DMS114 treated with DMSO at 0.1 percent for 48 hours (cell line): ENCODE measurements at regions not wholly inside any gene's neighbourhood (a gene's known extent, or its start where the extent isn't known, plus 50 kb on each side); places are given as distances from the start of the nearest gene placed in this dataset.
"Not testable (repeated sequence)": the region's sequence is repeated elsewhere in the genome, so short reads cannot be mapped to it uniquely, and the experiment has no call there.

Experiments
- DNase-seq: peaks from one replicate; lab custom pipeline; 2025; ENCODE audit not compliant: unreplicated experiment; lab: John Stamatoyannopoulos, UW

DNA sequence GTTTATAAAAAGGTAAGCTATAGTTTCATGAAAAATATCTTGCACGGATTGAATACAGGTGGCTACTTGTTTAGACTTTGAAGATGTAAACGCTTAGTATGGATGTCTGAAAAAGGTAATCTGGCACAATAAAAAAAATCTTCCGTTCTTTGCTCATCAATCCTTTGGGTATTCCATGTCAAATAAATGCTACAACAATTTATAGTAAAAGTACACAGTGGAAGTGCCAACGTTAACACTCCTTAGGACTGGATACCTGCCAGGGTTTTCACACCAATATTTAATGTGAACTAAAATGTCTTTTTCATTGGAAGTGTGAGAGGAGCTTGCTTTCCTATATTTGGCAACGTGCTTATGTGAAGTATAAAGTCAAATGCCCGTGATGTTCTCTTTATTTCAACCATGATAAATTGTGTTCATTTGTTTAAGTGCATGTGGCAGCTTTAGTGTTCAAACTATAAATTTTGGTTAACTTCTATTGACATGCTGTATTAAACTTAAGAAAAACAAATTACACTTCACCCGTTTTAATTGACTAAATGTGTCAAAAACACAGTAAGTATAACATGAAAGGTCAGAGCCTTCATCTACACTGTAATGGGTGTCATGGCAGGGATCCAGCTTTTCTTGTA is 121.7 kb upstream of the HAND2 start:
- DNase-seq, result no peak

DNA sequence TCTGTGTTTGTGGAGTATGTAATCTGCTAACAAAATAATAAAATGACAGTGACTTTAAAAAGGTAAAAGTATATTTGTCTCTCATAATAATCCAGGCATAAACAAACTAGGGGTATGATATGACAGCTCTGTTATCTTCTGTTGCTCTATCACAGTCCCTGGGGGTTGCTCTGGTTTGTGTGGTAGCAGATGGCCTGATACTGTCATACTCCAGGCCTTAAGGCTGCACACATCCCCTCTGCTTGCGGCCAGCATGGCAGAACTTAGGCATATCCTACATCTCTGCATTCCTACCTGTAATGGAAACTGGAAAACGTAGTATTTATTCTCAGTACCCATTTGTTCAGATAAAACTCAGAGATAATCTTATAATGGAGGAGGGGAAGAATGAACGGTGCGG is 117.9 kb upstream of the HAND2 start:
- no peak for DNase-seq

DNA sequence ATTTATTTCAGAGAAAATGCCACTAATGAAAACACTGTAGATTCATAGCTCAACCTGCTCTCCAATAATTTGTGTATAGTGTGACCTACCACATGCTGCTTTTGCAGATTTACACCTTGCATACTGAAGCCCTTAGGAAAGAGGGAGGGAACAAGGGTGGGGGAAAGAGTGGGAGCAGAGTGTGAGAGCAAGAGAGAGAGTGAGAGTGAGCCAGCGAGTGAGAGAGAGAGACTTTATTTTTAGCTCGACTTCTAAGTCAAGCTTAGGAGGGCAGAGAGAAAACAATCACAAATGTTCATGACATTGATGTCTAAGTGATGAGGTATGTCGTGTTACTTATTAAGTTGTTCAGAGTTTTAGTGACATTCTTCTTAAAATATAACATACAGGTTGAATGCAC is 112.5 kb upstream of the HAND2 start:
- DNase-seq, result no peak

DNA sequence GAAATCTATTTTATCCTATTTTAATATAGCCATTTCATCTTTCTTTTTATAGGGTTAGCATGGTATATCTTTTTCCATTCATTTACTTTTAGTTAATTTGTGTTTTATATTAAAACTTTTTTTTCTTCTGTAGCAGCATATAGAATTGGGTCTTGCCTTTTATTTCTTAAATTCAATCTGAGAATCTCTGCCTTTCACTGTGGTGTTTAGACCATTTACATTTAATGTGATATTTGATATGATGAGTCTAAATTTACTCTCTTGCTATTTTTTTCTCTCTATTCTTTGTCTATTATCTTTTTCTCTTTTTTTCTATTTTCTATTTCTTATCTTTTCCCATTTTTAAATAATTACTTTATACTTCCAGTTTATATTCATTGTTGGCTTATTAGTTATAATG is 105.4 kb upstream of the HAND2 start:
- DNase-seq, result no peak

DNA sequence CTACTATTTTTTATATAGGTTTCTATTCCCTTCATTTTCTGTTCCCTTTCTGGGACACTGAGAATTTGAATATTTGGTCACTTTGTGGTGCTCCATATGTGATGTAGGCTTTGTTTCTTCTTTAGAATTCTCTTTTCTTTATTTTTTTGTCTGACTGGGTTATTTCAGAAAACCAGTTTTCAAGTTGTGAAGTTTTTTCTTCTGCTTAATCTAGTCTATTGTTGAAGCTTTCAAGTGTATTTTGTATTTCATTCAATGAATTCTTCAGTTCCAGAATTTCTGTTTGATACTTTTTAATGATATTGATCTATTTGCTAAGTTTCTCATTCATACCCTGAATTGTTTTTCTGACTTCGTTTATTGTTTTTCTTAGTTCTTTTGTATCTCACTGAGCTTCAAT is 96.2 kb upstream of the HAND2 start:
- no peak for DNase-seq

DNA sequence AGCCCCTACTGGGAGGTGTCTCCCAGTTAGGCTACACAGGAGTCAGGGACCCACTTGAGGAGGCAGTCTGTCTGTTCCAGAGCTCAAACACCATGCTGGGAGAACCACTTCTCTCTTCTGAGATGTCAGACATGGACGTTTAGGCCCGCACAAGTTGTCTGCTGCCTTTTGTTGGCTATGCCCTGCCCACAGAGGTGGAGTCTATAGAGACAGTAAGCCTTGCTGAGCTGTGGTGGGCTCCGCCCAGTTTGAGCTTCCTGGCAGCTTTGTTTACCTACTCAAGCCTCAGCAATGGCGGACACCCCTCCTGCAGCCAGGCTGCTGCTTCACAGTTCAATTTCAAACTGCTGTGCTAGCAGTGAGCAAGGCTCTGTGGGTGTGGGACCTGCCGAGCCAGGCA is 88.6 kb upstream of the HAND2 start:
- not testable (repeated sequence) for DNase-seq

DNA sequence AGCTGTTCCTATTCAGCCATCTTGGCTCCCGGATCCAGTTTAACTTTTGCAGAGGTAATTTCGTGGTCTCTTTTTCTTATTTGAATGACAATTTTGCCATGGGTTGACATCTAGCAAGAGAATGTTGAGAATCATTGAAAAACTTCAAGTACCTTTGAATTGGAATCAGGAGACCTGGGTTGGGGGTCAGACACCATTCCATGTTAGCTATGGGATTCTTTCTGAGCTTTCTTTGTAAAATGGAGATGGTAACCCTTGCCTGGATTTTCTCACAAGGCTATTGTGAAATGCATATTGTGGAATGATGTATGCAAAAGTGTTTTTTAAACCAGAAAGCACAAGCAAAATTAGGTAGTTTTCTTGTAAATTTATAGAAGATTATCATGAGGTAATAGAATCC is 79.1 kb upstream of the HAND2 start:
- no peak for DNase-seq

DNA sequence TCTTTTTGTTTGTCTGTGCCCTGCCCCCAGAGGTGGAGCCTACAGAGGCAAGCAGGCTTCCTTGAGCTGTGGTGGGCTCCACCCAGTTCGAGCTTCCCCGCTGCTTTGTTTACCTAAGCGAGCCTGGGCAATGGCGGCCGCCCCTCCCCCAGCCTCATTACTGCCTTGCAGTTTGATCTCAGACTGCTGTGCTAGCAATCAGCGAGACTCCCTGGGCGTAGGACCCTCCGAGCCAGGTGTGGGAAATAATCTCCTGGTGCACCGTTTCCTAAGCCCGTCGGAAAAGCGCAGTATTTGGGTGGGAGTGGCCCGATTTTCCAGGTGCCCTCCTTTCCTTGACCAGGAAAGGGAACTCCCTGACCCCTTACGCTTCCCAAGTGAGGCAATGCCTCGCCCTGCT is 78.6 kb upstream of the HAND2 start:
- not testable (repeated sequence) for DNase-seq

DNA sequence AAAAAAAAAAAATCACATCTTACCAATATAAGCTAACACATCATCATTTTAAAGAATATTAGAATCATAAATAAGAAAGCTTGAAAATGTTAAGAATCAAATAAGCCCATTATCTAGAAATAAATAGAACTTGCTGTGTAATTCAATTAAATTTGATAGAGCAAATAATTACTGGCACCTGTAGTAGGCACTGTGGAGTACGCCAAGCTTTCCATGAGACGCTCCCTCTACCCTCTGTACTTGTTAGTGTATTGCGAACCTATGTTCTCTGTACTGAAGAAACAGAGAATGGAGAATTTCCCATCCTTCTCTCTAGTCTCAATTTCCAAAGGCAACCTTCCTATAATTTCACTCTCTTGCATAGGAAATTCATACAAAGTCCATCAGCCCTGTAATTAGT is 61.7 kb upstream of the HAND2 start:
- no peak for DNase-seq

DNA sequence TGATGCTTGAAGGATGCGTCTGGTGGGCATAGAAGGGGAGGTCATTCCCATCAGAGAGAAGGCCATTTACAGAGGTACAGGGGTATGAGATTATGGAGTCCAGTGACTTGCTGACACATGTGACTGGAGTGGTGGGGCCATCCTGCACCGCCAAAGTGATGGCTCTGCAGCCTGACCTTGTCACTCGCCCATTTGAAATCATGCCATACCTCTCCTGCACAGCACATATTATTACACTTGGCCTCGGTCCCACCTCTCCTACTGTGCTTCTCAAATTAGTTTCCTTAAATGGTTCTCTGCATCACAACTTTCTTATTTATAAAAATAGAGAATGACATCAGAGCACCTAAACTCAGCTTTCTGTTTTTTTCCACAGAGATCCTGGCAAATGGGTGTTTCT is 60.7 kb upstream of the HAND2 start:
- no peak for DNase-seq

DNA sequence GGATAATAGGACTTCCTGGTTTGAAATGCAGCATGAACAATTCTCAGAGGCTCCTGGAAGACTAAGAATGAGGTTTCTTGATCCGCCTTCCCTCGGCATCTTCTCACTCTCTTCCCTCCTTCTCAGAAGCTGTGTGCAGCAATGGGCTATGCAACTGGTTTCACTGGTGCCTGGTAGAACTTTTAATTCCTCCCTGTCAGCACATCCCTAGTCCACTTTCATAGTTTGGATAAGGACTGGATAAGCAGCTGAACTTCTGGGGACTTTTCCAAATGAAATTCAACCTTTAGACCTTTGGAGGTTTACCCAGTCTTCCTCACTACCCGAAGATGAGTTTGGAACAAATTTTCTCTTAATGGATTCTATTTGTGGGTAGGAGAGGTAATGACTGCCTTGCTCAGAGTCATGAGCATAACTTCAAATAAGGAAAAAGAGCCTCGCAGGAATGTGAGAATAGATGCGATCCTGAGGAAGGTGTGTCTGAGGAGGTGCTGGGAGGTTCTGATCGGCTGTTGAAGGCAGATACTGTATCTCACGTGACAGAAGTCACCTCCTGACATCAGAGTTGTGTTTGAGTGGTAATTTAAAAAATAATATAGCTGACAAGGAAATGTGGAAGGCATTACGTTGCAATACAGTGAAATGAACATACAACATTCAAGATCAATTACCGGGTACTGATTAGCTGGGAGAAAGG is 56.0 kb upstream of the HAND2 start:
- DNase-seq, result no peak

DNA sequence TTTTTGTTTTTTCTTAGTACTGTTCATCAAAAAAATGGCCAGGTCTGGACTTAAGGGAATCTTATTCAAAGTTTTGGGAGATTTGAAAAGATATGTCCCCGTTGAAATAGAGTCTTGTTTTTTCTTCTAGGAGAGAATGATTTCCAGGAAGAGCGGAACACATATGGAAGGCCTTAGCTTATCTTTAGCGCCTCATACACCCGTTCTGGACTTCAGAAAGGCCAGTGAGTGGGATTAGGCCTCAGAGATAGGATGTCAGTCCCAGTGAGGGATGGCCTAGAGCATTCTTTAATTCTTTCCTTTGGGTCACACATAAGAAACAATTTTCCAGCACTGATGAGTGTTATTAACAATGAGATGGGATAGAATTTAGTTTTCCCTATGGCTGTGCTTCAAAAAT is 54.5 kb upstream of the HAND2 start:
- no peak for DNase-seq
